Dedifferentiated amniotic fluid mesenchymal stem cell (primary cell): ENCODE measurements at regions not wholly inside any gene's neighbourhood (a gene's known extent, or its start where the extent isn't known, plus 50 kb on each side); places are given as distances from the start of the nearest gene placed in this dataset.
"Not testable (repeated sequence)": the region's sequence is repeated elsewhere in the genome, so short reads cannot be mapped to it uniquely, and the experiment has no call there.

Experiments used
- DNase-seq: peaks from one replicate; pipeline ENCODE4 v3.0.0-alpha.2; 2016; ENCODE audit errors: extremely low spot score

DNA sequence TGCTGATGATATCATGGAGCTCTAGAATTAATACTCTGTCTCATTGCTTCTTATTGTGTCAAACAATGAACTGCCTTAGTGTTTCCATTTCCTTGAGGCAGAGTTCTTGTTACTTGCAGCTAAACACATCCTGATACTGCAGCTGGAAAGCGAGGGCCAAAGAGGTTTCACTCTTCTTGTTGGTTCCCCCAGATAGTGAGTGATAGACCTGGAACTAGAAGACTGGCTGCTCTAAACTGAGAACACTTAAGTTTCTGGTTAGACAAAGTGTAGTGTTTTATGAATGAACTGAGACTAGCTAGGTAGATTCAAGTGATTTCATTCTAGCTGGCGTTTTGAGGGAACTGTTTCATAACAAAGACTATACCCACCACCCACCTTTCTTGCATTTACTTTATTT lies 321.7 kb downstream of the TXNL1 start:
- no peak for DNase-seq

DNA sequence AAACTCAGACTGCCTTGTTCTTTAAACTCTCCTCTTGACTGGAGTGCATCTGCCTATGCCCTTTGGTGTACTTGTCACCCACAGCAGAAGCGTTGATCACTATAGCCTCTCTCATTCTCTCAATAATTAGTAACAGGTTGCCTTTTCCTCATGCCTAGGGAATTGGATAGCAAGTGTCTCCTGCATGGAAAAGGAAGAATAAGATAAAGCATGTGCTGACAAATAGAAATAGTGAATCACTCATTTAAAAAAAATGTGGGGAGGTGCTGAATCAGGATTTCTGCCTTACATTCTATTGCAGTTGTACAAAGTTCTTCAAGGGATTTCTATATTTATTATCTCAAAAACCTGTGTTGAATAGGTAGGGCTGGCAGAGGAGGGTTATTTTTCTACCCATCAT lies 323.0 kb downstream of the TXNL1 start:
- peak; percentile 41 for DNase-seq

DNA sequence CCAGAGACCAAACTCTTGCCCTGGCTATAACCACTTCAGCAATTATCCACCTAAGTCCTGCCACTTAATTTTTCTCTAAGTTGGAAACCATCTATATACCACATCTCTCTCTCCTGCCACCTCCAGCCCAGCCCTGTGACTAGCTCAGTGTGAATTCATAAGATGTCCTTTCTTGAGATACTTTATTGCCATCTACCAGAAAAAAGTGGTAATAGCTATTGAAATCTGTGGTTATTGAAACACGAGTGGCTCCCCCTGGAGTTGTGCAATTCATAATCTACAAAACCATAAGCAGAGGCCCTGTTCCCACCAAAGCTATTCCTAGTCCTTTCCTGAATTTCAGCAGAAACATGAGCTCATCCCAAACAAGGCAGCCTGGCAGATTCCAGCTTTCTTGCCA lies 324.0 kb downstream of the TXNL1 start:
- DNase-seq: no peak

DNA sequence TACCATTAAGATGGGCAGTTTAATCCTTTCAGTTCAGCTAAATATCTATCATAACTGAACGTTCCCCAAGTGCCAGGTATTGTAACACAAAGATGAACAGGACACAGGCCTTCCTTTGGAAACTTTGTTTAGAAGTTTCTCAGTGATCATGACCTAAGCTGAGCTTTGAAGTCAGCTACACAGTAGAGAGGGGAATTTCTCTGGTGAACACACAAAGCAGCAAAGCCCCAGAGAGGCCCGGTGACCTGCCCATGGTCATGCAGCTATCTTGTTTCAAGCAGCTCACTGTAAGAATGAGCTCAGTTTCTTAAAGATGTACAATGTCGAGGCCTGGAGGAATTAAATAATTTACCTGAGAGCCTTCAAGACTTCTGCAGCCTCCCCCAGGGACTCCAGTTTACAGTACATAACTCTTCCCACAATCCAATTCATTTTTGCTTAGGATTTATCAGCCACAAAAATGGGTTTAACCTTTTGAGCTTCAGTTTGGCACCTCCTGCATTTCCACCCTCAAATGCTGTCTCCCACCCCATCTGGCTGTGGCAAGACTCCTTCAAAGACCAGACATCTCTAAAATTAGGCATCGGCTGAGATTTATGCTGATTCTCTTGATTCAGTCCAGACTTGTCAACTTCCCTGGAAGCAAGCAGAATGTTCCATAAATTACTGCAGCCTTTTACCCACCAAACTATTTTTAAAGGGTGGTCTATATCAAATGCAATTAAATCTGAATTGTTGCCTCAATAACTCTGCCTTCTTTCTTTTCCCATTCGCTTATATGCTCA lies 325.6 kb downstream of the TXNL1 start:
- DNase-seq: no peak

DNA sequence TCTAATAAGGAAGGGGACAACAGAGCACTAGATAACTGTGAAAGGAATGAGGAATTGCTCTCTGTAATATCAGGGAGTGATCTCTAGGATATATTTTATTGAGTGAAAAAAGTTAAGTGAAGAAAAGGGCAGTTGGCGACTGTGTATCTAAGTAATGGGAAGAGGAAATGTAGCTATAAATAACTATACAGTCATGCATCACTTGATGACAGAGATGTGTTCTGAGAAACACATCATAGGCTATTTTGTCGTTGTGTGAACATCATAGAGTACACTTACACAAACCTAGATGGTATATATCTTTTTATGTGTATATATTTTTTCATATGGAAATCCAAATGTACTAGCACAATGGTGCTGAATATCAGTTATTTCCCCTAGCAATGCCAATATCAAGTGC lies 329.3 kb downstream of the TXNL1 start:
- no peak for DNase-seq

DNA sequence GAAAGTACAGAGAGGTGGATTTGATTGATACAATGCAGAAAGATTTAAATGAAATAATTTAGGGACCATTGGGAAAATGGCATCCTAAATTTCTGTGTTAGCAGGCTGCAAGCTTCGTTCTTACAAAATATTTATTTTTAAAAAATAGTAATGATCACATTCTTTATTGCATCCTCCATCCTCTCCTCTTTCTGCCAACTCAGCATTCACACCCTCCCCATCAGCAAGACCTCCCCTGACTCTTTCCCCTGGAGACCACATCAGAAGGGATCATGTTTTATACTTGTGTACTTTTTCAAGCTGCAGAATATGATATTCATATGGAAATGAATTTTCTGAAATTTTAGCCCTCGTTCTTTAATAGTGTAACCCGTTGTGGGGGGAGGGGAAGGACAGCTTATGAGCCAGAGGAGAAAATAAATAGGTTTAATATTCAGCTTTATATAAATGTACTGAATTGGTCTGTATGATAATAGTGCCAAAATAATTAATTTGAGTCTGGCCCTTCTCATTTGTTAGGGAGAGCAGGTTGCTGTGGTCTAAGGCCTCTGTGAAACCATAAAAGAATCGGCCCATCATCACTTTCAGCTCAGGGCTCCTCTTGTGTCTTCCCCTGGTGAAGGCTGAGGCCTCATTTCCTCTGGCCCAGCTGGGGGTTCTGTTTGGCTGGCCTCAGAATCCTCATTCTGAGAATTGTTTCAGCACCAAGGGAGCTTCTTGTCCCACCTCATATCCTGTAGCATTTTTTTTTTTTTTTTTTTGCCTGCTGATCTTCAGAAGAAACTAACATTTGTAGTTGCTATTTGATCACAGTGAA lies 330.8 kb downstream of the TXNL1 start:
- no peak for DNase-seq

DNA sequence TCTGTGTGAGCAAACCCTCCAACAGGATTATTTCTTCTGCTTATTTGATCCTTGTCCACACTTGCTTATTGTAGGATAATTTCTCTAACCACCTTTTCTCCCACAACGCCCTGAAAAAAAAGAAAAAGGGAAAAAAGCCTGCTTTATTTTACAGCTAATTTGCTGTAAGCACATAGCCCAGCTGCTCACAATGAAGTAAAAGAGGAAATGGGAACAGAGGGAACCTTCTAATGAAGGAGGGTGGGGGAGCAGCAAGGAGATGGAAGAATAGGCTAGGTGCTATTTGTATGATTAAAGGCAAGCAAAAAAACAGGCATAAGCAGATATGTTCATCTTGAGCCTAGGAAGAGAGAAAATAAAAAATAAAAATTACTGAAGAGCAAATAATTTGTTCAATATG lies 331.6 kb downstream of the TXNL1 start:
- no peak for DNase-seq

DNA sequence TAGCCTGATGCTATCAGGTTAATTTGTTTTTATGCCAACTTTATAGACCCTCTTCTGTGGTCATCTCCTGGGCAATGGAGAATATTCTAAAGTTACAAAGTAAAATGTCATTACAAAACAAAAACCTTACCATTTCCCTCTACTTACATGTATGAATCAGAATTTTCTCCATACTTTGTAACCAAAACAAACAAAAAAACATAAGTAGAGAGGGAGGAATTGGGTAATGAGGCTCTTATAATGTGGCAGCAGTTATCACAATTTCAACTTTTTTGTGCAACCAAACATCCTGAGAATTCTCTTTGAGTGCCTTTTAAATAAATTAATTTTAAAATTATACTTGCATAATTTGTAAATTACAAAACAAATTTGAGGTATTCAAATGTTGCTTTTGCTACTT lies 332.8 kb downstream of the TXNL1 start:
- DNase-seq: peak; percentile 19

DNA sequence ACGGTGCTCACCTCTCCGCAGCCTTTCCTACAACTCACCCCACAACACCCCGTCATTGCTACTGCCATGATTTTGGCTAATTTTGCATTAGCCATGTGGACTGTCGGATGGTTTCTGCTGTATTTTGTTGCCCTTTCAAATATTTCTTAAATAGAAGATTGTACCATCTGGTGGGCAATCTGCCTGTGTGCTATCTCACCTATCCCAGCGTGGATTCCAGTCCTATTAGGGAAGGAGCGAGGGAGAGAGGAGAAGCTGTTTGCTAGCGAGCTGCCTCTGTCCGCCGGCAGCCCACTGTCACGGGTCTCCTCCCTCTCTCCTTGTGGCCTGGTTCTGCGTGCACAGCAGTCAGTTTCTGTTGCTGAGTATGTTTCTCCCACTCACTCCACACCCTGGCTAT lies 336.2 kb downstream of the TXNL1 start:
- DNase-seq: no peak

DNA sequence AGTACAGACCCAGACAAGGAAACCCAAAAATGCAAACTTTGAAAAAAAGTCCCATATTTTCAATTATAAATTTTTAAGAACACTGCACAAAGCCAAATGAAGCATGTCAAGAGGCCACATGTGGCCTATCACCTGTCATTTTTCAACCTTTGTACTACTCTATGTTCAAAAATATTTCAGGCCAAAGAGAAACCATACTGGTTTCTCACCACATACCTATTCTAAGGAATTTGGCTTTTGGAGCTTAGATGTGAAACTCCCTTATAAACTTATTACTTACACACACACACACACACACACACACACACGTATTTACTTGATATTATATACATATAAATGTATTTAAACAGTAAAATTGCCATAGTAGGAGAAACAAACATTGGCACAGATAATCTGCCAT lies 338.7 kb downstream of the TXNL1 start:
- no peak for DNase-seq

DNA sequence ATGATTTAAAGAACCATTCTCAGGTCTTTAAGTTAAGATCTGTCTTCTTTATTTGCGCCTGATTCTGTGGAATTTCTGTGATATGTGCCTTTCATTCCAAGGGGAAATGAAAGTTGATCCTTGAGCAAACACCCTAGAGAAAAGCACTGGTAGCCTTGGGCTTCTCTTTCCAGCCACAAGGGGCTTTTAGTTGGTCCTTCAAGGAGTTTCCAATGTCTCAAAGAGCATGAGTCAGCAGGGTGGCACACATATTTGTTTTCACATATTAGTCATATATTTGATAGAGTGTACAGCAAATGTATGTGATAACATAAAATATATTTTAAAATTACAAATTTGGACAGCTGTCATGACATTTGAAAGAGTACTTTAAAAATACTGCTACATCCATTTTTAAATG lies 339.5 kb downstream of the TXNL1 start:
- peak; percentile 71 for DNase-seq

DNA sequence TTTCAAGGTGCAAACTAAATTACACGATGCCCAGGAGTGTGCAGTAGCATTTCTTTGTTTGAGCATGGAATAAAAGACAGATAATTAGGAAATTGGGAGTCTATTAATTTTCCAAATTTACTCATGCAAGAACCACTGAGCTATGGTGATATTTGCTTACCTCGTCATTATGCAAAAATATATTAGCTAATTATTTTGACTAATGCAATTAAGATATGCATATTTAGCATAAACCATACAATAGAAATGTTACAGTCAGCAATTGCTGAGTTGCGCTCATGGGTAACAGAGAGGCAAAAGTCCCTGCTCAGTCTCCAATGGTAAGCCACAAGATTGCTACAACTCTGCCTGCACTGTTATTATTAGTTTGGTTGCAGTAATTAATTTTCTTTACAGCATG lies 342.0 kb downstream of the TXNL1 start:
- no peak for DNase-seq

DNA sequence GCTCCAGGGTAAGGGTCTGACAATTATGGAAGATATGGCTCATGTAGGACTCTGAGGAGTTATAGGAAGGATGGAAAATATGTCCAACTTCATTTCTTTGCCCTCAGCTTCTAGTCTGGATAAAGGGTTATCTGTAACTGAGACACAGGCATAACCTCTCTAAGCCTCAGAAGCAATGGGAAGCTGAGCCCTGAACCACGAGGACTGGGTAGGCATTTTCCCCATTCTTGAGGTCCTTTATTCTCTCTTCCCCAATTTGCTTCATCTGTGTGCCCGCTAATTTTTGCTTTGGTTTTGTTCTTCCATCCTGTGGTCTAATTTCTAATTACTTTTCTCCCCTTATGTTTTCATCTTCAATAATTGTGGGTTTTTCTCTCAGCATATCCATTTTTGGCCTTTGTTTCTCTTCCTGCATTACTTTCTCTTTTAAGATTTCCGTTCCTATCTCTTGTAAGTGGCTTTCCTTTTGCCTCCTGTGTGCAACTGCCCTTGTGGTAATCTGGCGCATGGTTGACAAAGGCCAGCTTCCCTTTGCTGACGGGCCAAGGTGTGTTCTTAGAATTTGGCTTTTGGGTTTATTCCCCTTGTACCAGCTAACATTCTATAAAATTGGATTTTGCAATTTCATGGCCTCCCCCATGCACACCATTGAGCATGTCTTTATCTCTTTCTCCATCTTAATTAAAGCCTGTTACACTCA lies 343.8 kb downstream of the TXNL1 start:
- DNase-seq: no peak

DNA sequence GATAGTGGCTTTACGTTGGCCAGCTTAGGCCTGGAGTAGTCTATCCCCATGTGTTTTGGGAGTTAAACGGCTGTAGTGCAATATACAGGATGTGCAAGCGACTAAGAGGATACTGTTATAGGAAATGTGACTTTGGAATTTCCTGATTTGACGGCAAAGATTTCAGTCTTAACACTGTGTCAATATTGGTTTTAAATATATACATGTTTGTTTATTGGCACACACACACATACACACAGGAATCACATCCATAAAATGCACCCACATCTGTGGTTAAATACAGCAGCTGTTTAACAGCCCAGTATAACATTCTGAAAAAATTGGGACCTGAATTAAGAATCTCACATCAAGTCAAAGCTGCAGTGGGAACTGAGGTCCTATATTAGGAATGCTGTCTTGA lies 347.1 kb downstream of the TXNL1 start:
- DNase-seq: no peak

DNA sequence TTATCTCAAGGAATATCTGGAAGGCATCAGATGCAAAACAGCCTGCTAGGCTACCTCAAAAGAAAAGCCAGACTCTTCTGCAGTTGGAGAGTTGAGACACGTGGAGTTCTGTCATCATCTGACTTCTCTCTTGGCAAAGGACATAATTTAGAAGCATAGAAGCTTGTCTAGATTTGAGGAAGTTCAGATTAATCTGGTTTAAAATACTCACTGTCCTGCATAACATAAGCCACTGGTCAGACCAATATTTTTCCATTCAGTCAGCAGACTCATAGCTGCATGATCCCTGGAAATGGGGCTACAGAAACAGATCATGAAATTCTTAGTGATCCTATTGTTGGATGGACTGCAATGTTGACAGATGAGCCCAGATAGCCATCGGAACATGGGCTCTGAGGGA lies 349.0 kb downstream of the TXNL1 start:
- no peak for DNase-seq

DNA sequence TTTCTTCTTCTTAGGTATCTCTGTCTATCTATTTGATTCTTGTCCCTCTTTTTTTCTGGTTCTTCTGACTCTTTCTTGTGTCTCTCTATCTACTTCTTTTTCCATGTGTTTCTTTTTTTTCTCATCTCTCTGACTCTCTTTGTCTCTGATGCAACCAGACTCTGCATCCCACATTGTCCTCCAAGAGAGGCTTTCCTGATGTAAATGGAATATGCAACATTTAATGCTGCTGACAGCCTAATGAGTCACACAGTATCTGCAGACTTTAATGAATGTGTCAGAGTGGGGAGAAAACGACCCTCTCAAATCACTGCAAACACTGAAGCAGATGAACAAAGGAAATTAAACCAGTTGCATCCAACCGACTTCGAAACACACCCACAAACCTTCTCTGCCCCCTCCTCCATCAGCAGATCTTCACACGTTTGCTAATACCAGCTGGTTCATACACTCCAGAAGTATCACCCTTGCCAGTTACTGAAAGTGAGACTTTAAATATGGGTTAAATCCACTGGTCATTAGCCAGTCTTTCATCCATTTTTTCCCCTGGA lies 351.5 kb downstream of the TXNL1 start:
- DNase-seq: peak; percentile 24

DNA sequence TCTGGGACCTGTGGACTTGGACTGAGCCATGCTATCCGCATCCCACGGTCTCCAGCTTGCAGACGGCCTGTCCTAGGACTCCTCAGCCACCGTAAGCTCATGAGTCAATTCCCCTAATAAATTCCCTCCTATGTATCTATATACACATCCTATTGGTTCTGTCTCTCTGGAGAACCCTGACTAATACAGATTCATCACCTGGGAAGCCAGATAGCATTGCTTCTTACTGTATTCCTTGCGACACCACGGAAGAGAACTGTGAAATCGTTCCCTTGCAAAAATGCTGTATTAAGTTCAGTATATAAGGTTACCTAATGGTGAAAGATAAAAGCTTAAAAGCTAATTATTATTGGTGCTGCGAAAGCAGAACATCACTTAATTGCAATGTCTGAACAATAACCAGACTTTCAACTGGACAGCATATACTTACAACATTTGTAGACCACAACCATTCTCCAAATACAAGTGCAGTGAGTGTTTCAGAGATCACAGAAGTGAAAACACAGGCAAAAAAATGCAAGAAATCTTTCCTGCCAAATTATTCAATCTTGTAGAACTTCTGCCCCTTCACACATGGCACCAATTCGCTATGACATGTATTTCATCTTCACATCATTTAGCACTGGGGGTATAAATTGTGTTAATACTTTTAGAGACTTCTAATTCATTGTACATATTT lies 352.9 kb downstream of the TXNL1 start:
- no peak for DNase-seq

DNA sequence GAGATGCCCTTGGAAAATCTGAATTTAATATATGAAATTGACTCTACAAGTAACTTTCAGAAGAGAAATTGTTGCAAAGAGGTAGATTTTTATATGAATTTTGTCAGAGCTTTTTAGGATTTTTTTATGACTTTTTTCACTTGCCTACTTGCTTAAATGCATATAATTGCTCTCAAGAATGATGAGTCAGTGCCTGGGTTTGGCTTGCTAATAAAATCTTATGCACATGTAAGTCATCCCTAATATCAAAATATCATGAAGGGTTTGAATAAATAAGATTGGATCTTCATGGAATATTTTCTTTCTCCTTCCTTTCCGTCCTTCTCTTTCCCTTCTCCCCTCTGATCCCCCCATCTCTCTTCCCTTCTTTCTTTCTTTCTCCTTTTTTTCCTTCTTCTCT lies 354.1 kb downstream of the TXNL1 start:
- no peak for DNase-seq

DNA sequence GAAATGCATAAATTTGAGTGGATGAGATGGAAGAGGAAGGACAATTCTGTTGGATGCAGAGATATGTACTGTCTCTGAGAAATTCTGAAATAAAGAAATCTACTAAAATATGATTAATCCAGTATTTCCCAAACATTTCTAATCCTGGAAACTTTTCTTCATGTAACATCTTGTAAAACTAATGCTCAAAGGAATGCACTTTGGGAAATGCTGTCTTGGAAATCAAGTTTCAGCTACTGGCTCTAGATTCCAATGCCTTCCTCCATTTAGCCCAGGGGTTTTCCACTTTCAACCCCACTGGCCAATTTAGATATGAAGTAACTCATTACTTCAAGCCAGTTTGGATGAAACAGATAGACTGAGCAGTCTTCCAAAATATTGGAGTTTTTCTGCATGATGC lies 355.1 kb downstream of the TXNL1 start:
- no peak for DNase-seq

DNA sequence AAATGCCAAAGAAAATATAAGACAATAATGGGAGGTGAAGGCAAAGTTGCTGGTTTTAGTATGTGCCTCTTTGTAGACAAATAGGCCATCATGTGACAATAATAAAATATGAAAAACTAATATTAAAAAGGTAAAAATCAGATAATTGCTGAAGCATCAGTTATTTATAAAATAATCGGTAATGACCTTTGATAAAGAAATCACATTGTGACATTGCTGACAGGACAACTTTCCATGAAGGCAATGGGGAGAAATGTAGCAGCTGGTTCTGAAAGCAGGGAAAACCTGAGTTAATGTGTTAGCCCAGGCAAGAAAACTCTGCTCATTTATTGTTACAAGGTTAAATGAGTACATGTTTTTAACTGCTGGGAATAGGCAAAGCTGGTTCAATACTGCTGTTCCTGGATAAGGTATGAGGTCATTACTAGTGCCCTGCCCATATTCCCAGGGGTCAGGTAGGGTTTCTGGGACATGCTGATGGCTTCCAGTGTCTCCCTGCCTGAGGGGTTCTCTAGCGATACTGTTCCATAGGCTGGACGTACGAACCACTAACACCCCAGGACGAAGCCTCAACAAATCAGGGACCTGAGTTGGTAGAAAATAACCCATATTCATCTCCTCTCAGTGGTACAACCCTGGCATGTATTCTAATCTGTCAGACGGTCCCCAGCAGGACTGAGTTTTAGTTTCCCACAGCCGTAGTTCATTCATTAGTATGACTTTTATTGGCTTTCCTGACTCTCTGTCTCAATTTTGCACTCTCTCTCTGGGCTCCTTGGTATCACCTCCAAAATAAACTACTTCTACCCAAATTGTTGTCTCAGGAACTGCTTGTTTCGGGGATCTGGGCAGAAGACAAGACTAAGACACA lies 355.9 kb downstream of the TXNL1 start:
- DNase-seq: no peak

DNA sequence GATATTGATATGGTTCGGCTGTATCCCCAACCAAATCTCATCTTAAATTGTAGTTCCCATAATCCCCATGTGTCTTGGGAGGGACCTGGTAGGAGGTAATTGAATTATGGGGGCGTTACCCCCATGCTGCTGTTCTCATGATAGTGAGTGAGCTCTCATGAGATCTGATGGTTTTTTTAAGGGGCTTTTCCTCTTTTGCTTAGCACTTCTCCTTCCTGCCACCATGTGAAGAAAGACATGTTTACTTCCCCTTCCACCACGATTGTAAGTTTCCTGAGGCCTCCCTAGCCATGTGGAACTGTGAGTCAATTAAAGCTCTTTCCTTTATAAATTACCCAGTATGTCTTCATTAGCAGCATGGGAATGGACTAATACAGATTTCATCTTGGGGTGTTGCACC lies 358.6 kb downstream of the TXNL1 start:
- not testable (repeated sequence) for DNase-seq
